Spleen (tissue), 11 donors: ENCODE measurements at regions not wholly inside any gene's neighbourhood (a gene's known extent, or its start where the extent isn't known, plus 50 kb on each side); places are given as distances from the start of the nearest gene placed in this dataset.

Experiments used
- DNase-seq: peaks from one replicate; pipeline ENCODE4 v3.0.0-alpha.2; 2020
- H3K27ac ChIP-seq, 8 donors: fragments of 200-600 bp; sonication (generic) in 7 of 8; 1 replicate in 4 of 8; 2 replicates in 4 of 8; pipeline versions ENCODE4 v1.5.0 to v1.8.0; 2016 to 2021; ENCODE audit warnings: inconsistent platforms in 4 of 8, mild to moderate bottlenecking in 4 of 8, moderate library complexity in 1 of 8
- H3K27me3 ChIP-seq, 7 donors: fragments of 200-600 bp; sonication (generic) in 6 of 7; replicated peaks in 1 of 7; 1 replicate in 4 of 7; 2 replicates in 3 of 7; pipeline versions ENCODE4 v1.5.0 to v1.8.0; 2016 to 2021; ENCODE audit warnings: inconsistent platforms in 3 of 7, mild to moderate bottlenecking in 1 of 7
- H3K36me3 ChIP-seq, 6 donors: fragments of 200-600 bp; sonication (generic) in 5 of 6; 1 replicate in 4 of 6; 2 replicates in 2 of 6; pipeline versions ENCODE4 v1.5.0 to v1.8.0; 2016 to 2021; ENCODE audit warnings: inconsistent platforms in 2 of 6
- H3K4me1 ChIP-seq, 6 donors: fragments of 200-600 bp; sonication (generic) in 5 of 6; 1 replicate in 3 of 6; 2 replicates in 3 of 6; pipeline versions ENCODE4 v1.5.0 to v1.8.0; 2016 to 2021; ENCODE audit warnings: inconsistent platforms in 3 of 6
- H3K4me3 ChIP-seq, 8 donors: fragments of 200-600 bp; sonication (generic) in 7 of 8; 1 replicate in 4 of 8; 2 replicates in 4 of 8; pipeline versions ENCODE4 v1.5.0 to v1.8.0; 2016 to 2021; ENCODE audit warnings: inconsistent platforms in 4 of 8, mild to moderate bottlenecking in 4 of 8, moderate library complexity in 2 of 8
- H3K9me3 ChIP-seq, 8 donors: fragments of 200-600 bp; sonication (generic) in 7 of 8; 1 replicate in 4 of 8; 2 replicates in 4 of 8; pipeline versions ENCODE4 v1.5.0 to v1.8.0; 2016 to 2021; ENCODE audit warnings: inconsistent platforms in 4 of 8
- CTCF ChIP-seq, 11 experiments: fragments of 200-600 bp in 7 of 11; fragments of 450-650 bp in 4 of 11; sonication (generic) in 4 of 11; IDR thresholded peaks in 8 of 11; conservative IDR thresholded peaks in 3 of 11; 1 replicate in 7 of 11; 2 replicates in 4 of 11; pipeline versions ENCODE4 v1.4.0 to v1.8.0; 2016 to 2021; ENCODE audit warnings: antibody characterized with exemption in 11 of 11, inconsistent platforms in 4 of 11, mild to moderate bottlenecking in 1 of 11
- POLR2A ChIP-seq, 3 donors: fragments of 450-650 bp; IDR thresholded peaks; one replicate each; pipeline ENCODE4 v1.5.1; 2017; ENCODE audit warnings: antibody characterized with exemption in 3 of 3, mild to moderate bottlenecking in 1 of 3
- POLR2AphosphoS5 ChIP-seq, 3 donors: sonication (generic); formaldehyde crosslinking; IDR thresholded peaks; one replicate each; pipeline ENCODE4 v1.5.1; 2017; ENCODE audit warnings: antibody characterized with exemption in 3 of 3
- WGBS, 5 donors: extraction: QIAGEN DNeasy Blood & Tissue Kit in 3 of 5; methylation state at CpG; one replicate each; pipeline versions ENCODE4 v1.1.5 to v1.1.7; 2013 to 2018; 5-methylcytosine and 5-hydroxymethylcytosine counted together
- intact Hi-C: fragments of 100-400 bp; cut with DNase I; formaldehyde crosslinking; loops from one replicate; pipeline ENCODE4 v1.15.0; 2023; ENCODE audit warnings: low total_unique reads
- donor health status: healthy with polysubstance abuse.
- donor health status: DM: no; HTN: no; CAD: no; lungs with moderate emphysema.
- donor health status: DM: no; HTN: no; CAD: no.
- donor health status: Bipolar disorder and iron deficiency.
- donor health status: healthy.
- donor health status: DM: no; HTN: no; CAD: no.
- donor health status: DM: yes; HTN: yes; CAD: no.

GRCh38 chr6:22497276-22497675 lies 72.1 kb upstream of the HDGFL1 start:
- no peaks in the 10 kb centered on the region for H3K27me3 ChIP-seq
- no peaks in the 10 kb centered on the region for H3K9me3 ChIP-seq
- no peak overlapping the region for H3K27ac ChIP-seq
- H3K4me3 ChIP-seq = no peak overlapping the region
- H3K4me1 ChIP-seq = no peaks in the 10 kb centered on the region
- TF ChIP-seq POLR2A (IDR thresholded peaks at IDR 0.05) = no peak
- no peak for TF ChIP-seq POLR2AphosphoS5 (IDR thresholded peaks at IDR 0.05)
- TF ChIP-seq CTCF (IDR thresholded peaks at IDR 0.05 in 8 of 11, conservative IDR thresholded peaks at IDR 0.05 in 3 of 11) = no peak
- 72 to 81% (median 75%) methylated on average over 3 of the region's 3 CpGs for WGBS, 5 donors
- no peaks in the 10 kb centered on the region for H3K36me3 ChIP-seq
- intact Hi-C loops = no loop called here
- no peak for DNase-seq

GRCh38 chr6:22499815-22500214 lies 69.6 kb upstream of the HDGFL1 start:
- H3K36me3 ChIP-seq = no peaks in the 10 kb centered on the region
- no peaks in the 10 kb centered on the region for H3K9me3 ChIP-seq
- TF ChIP-seq POLR2A (IDR thresholded peaks at IDR 0.05) = no peak
- DNase-seq = no peak
- H3K27ac ChIP-seq = no peak overlapping the region
- no peaks in the 10 kb centered on the region for H3K27me3 ChIP-seq
- no peaks in the 10 kb centered on the region for H3K4me1 ChIP-seq
- intact Hi-C loops = no loop called here
- no peak overlapping the region for H3K4me3 ChIP-seq

GRCh38 chr6:22506496-22506895 lies 62.9 kb upstream of the HDGFL1 start:
- Histone ChIP-seq H3K9me3 (no peaks in the 10 kb centered on the region), H3K4me3 (no peak overlapping the region), H3K27me3 (no peaks in the 10 kb centered on the region), H3K27ac (no peak overlapping the region), H3K36me3 (no peaks in the 10 kb centered on the region), H3K4me1 (no peaks in the 10 kb centered on the region)
- TF ChIP-seq POLR2AphosphoS5 (IDR thresholded peaks at IDR 0.05) (no peak), POLR2A (IDR thresholded peaks at IDR 0.05) (no peak), CTCF (IDR thresholded peaks at IDR 0.05 in 8 of 11, conservative IDR thresholded peaks at IDR 0.05 in 3 of 11) (no peak)
- DNase-seq = no peak
- intact Hi-C loops = no loop called here
- 84 to 90% (median 88%) methylated on average over 8 of the region's 8 CpGs for WGBS, 5 donors

- TF ChIP-seq POLR2A (IDR thresholded peaks at IDR 0.05) (no peak), CTCF (IDR thresholded peaks at IDR 0.05 in 8 of 11, conservative IDR thresholded peaks at IDR 0.05 in 3 of 11) (no peak), POLR2AphosphoS5 (IDR thresholded peaks at IDR 0.05) (no peak)
- Histone ChIP-seq H3K9me3 (no peaks in the 10 kb centered on the region), H3K36me3 (no peaks in the 10 kb centered on the region), H3K27me3 (no peaks in the 10 kb centered on the region), H3K4me3 (no peak overlapping the region), H3K27ac (no peak overlapping the region), H3K4me1 (no peaks in the 10 kb centered on the region)
- no peak for DNase-seq
- intact Hi-C loops = no loop called here
- 77 to 88% (median 81%) methylated on average over 9 of the region's 9 CpGs for WGBS, 5 donors
Measured at GRCh38 chr6:22512686-22513427, 56.5 kb upstream of the HDGFL1 start.

GRCh38 chr6:22513667-22514066 lies 55.7 kb upstream of the HDGFL1 start:
- Histone ChIP-seq H3K4me3 (no peak overlapping the region), H3K36me3 (no peaks in the 10 kb centered on the region), H3K27ac (no peak overlapping the region), H3K9me3 (no peaks in the 10 kb centered on the region), H3K4me1 (no peaks in the 10 kb centered on the region), H3K27me3 (no peaks in the 10 kb centered on the region)
- WGBS, 5 donors = 85 to 90% (median 89%) methylated on average over 9 of the region's 9 CpGs
- intact Hi-C loops = no loop called here
- no peak for DNase-seq
- TF ChIP-seq POLR2A (IDR thresholded peaks at IDR 0.05) (no peak), POLR2AphosphoS5 (IDR thresholded peaks at IDR 0.05) (no peak)
